Psoas muscle (tissue), 7 donors: ENCODE measurements at regions not wholly inside any gene's neighbourhood (a gene's known extent, or its start where the extent isn't known, plus 50 kb on each side); places are given as distances from the start of the nearest gene placed in this dataset.
"Not testable (repeated sequence)": the region's sequence is repeated elsewhere in the genome, so short reads cannot be mapped to it uniquely, and the experiment has no call there.

Experiments
- ATAC-seq, 4 donors: fragments of 200-7000 bp; cut with Tn5 transposase; one replicate each; pipeline ENCODE4 v1.9.1; 2020; ENCODE audit warnings: moderate library complexity in 3 of 4, mild to moderate bottlenecking in 2 of 4
- DNase-seq, 2 donors: peaks; one replicate each; pipeline ENCODE4 v3.0.0-alpha.2; 2020
- H3K27ac ChIP-seq: fragments of 200-600 bp; one replicate; pipeline ENCODE4 v1.8.0; 2022
- H3K27me3 ChIP-seq, 3 donors: fragments of 200-600 bp in 1 of 3; one replicate each; pipeline versions ENCODE4 v1.6.1 to v1.8.0; 2013 to 2022; ENCODE audit warnings: low read length in 2 of 3, mild to moderate bottlenecking in 2 of 3, moderate library complexity in 1 of 3; ENCODE audit not compliant: insufficient read depth in 3 of 3
- H3K36me3 ChIP-seq, 2 donors: fragments of 200-600 bp in 1 of 2; one replicate each; pipeline versions ENCODE4 v1.6.1 to v1.8.0; 2013 to 2022; ENCODE audit warnings: low read depth in 1 of 2, mild to moderate bottlenecking in 1 of 2, moderate library complexity in 1 of 2; ENCODE audit not compliant: insufficient read depth in 1 of 2
- H3K4me1 ChIP-seq: fragments of 200-600 bp; one replicate; pipeline ENCODE4 v1.8.0; 2022
- H3K4me3 ChIP-seq: fragments of 200-600 bp; one replicate; pipeline ENCODE4 v1.8.0; 2022; ENCODE audit warnings: mild to moderate bottlenecking
- H3K9me3 ChIP-seq: fragments of 200-600 bp; one replicate; pipeline ENCODE4 v1.8.0; 2022
- CTCF ChIP-seq: fragments of 200-600 bp; IDR thresholded peaks from one replicate; pipeline ENCODE4 v1.8.0; 2022; ENCODE audit warnings: antibody characterized with exemption
- WGBS, 3 donors: extraction: QIAGEN DNeasy Blood & Tissue Kit; methylation state at CpG; one replicate each; pipeline versions ENCODE4 v1.1.6 to v1.1.7; 2013; 5-methylcytosine and 5-hydroxymethylcytosine counted together
- intact Hi-C, 2 donors: fragments of 100-400 bp; cut with DNase I; formaldehyde crosslinking; loops; one replicate each; pipeline versions ENCODE4 v1.11.0 to v1.14.2; 2022
- donor health status: healthy with polysubstance abuse.
- donor health status: DM: no; HTN: no; CAD: no; lungs with moderate emphysema.
- donor health status: Bipolar disorder and iron deficiency.
- donor health status: healthy.
- donor health status: DM: yes; HTN: yes; CAD: no.
- donor health status: DM: no; HTN: no; CAD: no.
- donor health status: DM: yes; HTN: yes; CAD: no.

GRCh38 chr11:112538534-112539280 is 278.0 kb upstream of the PLET1 start:
- DNase-seq (no peak), ATAC-seq (no peak)
- no peak overlapping the region for H3K27ac ChIP-seq
- WGBS, 3 donors: 39 to 58% (median 54%) methylated on average over 7 of the region's 7 CpGs
- H3K9me3 ChIP-seq: no peaks in the 10 kb centered on the region
- H3K36me3 ChIP-seq: no peaks in the 10 kb centered on the region
- TF ChIP-seq CTCF: no peak
- intact Hi-C loops: loop anchor here in 1 of 2 donors (5.0 kb wide), 1 partner anchor 71 kb away; no protein-coding TSS in a partner anchor
- no peak overlapping the region for H3K4me3 ChIP-seq
- H3K27me3 ChIP-seq: no peaks in the 10 kb centered on the region
- peaks cover 12% of the 10 kb centered on the region for H3K4me1 ChIP-seq

GRCh38 chr11:112539281-112539555 is 278.6 kb upstream of the PLET1 start:
- 15 to 29% (median 24%) methylated on average over 1 of the region's 1 CpG for WGBS, 3 donors
- not testable (repeated sequence) for H3K9me3 ChIP-seq, H3K27me3 ChIP-seq, H3K4me3 ChIP-seq, H3K36me3 ChIP-seq, H3K27ac ChIP-seq, DNase-seq
- H3K4me1 ChIP-seq: peaks cover 12% of the 10 kb centered on the region
- intact Hi-C loops: loop anchor here in 1 of 2 donors (5.0 kb wide), 1 partner anchor 72 kb away; no protein-coding TSS in a partner anchor
- ATAC-seq: peak in 2 of 4 donors; percentile 42 to 48

GRCh38 chr11:112539741-112540140 is 279.1 kb upstream of the PLET1 start:
- no peaks in the 10 kb centered on the region for H3K9me3 ChIP-seq
- no peaks in the 10 kb centered on the region for H3K36me3 ChIP-seq
- no peak for DNase-seq
- no peaks in the 10 kb centered on the region for H3K27me3 ChIP-seq
- H3K4me3 ChIP-seq: no peak overlapping the region
- peaks cover 12% of the 10 kb centered on the region for H3K4me1 ChIP-seq
- 76 to 91% (median 82%) methylated on average over 6 of the region's 6 CpGs for WGBS, 3 donors
- ATAC-seq: no peak
- H3K27ac ChIP-seq: no peak overlapping the region
- no peak for TF ChIP-seq CTCF
- intact Hi-C loops: loop anchor here in 1 of 2 donors (5.0 kb wide), 1 partner anchor 72 kb away; no protein-coding TSS in a partner anchor

GRCh38 chr11:112540261-112540660 is 279.6 kb upstream of the PLET1 start:
- TF ChIP-seq CTCF: no peak
- ATAC-seq (no peak), DNase-seq (no peak)
- Histone ChIP-seq H3K36me3 (no peaks in the 10 kb centered on the region), H3K27ac (no peak overlapping the region), H3K4me3 (no peak overlapping the region), H3K27me3 (no peaks in the 10 kb centered on the region), H3K9me3 (no peaks in the 10 kb centered on the region), H3K4me1 (peaks cover 12% of the 10 kb centered on the region)
- intact Hi-C loops: no loop called here
- 93 to 95% (median 93%) methylated on average over 2 of the region's 2 CpGs for WGBS, 3 donors

GRCh38 chr11:112541140-112542046 is 280.7 kb upstream of the PLET1 start:
- TF ChIP-seq CTCF: no peak
- DNase-seq: no peak
- no peak overlapping the region for H3K27ac ChIP-seq
- 27 to 44% (median 32%) methylated on average over 3 of the region's 3 CpGs for WGBS, 3 donors
- ATAC-seq: peak in 3 of 4 donors; percentile 40 to 61 (median 47)
- no peaks in the 10 kb centered on the region for H3K9me3 ChIP-seq
- intact Hi-C loops: no loop called here
- H3K4me3 ChIP-seq: no peak overlapping the region
- H3K27me3 ChIP-seq: no peaks in the 10 kb centered on the region
- peaks cover 12% of the 10 kb centered on the region for H3K4me1 ChIP-seq
- no peaks in the 10 kb centered on the region for H3K36me3 ChIP-seq
